Stomach (tissue), 4 donors: ENCODE measurements at regions not wholly inside any gene's neighbourhood (a gene's known extent, or its start where the extent isn't known, plus 50 kb on each side); places are given as distances from the start of the nearest gene placed in this dataset.

Source experiments
- POLR2AphosphoS5 ChIP-seq, 3 donors: sonication (generic); formaldehyde crosslinking; IDR thresholded peaks; one replicate each; pipeline ENCODE4 v1.6.1; 2016; ENCODE audit warnings: antibody characterized with exemption in 3 of 3
- TF ChIP-seq, protein P1 (sequence below), 7 experiments: fragments of 450-650 bp in 4 of 7; fragments of 200-600 bp in 3 of 7; sonication (generic) in 3 of 7; IDR thresholded peaks; one replicate each; pipeline ENCODE4 v1.5.1; 2016 to 2019; ENCODE audit warnings: antibody characterized with exemption in 7 of 7, control low read depth in 2 of 7, mild to moderate bottlenecking in 1 of 7

DNA sequence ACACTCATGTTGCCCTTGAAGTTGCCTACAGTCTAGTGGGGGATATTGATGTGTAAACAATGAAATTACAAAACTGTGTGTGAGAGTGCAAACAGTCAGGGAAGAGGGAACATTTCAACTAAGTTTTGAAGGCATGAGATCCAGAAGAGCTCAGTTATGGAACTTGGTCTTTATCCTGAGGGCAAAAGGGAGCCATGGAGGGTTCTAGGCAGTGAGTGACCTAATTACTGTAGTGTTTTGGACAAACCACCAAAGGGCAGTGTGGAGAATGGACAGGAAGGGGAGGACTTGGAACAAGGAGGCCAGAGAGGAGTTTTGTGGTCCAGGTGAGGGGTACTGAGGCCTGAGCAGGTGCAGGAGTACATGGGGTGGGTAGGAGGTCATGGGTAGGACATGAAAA lies 143.7 kb upstream of the SMIM23 start:
- TF ChIP-seq, protein P1, sequence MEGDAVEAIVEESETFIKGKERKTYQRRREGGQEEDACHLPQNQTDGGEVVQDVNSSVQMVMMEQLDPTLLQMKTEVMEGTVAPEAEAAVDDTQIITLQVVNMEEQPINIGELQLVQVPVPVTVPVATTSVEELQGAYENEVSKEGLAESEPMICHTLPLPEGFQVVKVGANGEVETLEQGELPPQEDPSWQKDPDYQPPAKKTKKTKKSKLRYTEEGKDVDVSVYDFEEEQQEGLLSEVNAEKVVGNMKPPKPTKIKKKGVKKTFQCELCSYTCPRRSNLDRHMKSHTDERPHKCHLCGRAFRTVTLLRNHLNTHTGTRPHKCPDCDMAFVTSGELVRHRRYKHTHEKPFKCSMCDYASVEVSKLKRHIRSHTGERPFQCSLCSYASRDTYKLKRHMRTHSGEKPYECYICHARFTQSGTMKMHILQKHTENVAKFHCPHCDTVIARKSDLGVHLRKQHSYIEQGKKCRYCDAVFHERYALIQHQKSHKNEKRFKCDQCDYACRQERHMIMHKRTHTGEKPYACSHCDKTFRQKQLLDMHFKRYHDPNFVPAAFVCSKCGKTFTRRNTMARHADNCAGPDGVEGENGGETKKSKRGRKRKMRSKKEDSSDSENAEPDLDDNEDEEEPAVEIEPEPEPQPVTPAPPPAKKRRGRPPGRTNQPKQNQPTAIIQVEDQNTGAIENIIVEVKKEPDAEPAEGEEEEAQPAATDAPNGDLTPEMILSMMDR (IDR thresholded peaks at IDR 0.05) = no peak
- TF ChIP-seq POLR2AphosphoS5 (IDR thresholded peaks at IDR 0.05) = no peak
